Breast epithelium (tissue), 3 donors: ENCODE measurements at regions not wholly inside any gene's neighbourhood (a gene's known extent, or its start where the extent isn't known, plus 50 kb on each side); places are given as distances from the start of the nearest gene placed in this dataset.

Experiments used
- POLR2A ChIP-seq: fragments of 450-650 bp; IDR thresholded peaks from one replicate; pipeline ENCODE4 v1.6.1; 2016; ENCODE audit warnings: antibody characterized with exemption, mild to moderate bottlenecking, moderate library complexity
- TF ChIP-seq, protein P1 (sequence below), 3 donors: fragments of 450-650 bp; IDR thresholded peaks; one replicate each; pipeline ENCODE4 v1.5.1; 2016 to 2017; ENCODE audit warnings: antibody characterized with exemption in 3 of 3, mild to moderate bottlenecking in 3 of 3, moderate library complexity in 3 of 3

DNA sequence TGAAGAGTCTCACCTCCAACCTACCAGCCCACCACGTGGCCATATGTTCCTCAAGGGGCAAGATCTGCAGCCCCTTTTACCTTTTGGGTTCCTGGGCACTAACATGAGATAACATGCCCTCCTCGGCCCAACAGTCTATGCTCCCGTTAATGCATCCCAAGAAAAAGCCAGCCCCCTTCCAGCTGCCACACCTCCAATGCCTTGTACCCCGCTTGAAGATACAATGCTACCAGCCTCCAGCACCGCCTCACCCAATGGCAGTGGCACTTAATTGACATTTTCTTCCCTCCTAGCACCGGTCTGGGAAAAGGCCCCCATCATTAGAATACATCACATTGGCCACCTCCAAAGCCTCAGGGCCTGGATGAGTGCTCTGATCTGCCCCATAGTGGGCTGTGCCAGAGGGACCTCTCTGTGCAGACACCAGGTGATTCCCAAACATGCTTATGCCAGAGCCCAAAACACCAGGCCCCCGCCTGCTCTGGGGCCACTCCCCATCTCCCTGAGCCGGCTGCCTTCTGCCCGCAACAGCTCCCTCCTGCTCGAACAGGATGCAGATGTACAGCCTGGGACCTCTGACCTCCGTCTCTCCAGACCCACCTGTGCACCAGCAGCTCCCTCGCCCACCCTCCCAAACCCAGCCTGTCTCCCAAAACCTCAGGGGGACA is 118.3 kb downstream of the NCOR2 start:
- TF ChIP-seq, protein P1, sequence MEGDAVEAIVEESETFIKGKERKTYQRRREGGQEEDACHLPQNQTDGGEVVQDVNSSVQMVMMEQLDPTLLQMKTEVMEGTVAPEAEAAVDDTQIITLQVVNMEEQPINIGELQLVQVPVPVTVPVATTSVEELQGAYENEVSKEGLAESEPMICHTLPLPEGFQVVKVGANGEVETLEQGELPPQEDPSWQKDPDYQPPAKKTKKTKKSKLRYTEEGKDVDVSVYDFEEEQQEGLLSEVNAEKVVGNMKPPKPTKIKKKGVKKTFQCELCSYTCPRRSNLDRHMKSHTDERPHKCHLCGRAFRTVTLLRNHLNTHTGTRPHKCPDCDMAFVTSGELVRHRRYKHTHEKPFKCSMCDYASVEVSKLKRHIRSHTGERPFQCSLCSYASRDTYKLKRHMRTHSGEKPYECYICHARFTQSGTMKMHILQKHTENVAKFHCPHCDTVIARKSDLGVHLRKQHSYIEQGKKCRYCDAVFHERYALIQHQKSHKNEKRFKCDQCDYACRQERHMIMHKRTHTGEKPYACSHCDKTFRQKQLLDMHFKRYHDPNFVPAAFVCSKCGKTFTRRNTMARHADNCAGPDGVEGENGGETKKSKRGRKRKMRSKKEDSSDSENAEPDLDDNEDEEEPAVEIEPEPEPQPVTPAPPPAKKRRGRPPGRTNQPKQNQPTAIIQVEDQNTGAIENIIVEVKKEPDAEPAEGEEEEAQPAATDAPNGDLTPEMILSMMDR (IDR thresholded peaks at IDR 0.05), result no peak
- no peak for TF ChIP-seq POLR2A
